Pancreas (tissue), 10 donors: ENCODE measurements at regions not wholly inside any gene's neighbourhood (a gene's known extent, or its start where the extent isn't known, plus 50 kb on each side); places are given as distances from the start of the nearest gene placed in this dataset.

ENCODE experiments used
- ATAC-seq, 4 donors: fragments of 200-7000 bp; cut with Tn5 transposase; one replicate each; pipeline versions ENCODE4 v1.8.0 to v1.9.1; 2020; ENCODE audit warnings: mild to moderate bottlenecking in 4 of 4, moderate library complexity in 4 of 4
- DNase-seq, 6 donors: peaks; one replicate each; pipeline ENCODE4 v3.0.0-alpha.2; 2020
- FAIRE-seq: peaks from 2 replicates; lab custom pipeline; 2012; peaks lifted over from hg19 to GRCh38; lab: Jason Lieb, UNC
- H3K27ac ChIP-seq, 4 donors: fragments of 200-600 bp; sonication (generic); 1 replicate in 3 of 4; 2 replicates in 1 of 4; pipeline versions ENCODE4 v1.5.0 to v1.8.0; 2020
- H3K27me3 ChIP-seq, 4 donors: fragments of 200-600 bp; one replicate each; pipeline ENCODE4 v1.8.0; 2021
- H3K36me3 ChIP-seq, 3 donors: fragments of 200-600 bp; sonication (generic) in 1 of 3; one replicate each; pipeline versions ENCODE4 v1.5.0 to v1.8.0; 2020 to 2021
- H3K4me1 ChIP-seq, 3 donors: fragments of 200-600 bp; one replicate each; pipeline ENCODE4 v1.8.0; 2021
- H3K4me3 ChIP-seq, 4 donors: fragments of 200-600 bp; sonication (generic) in 2 of 4; one replicate each; pipeline versions ENCODE4 v1.5.0 to v1.8.0; 2020 to 2021
- H3K9me3 ChIP-seq, 4 donors: fragments of 200-600 bp; one replicate each; pipeline ENCODE4 v1.8.0; 2021
- CTCF ChIP-seq, 4 donors: fragments of 200-600 bp; sonication (generic) in 3 of 4; IDR thresholded peaks; one replicate each; pipeline versions ENCODE4 v1.5.0 to v1.8.0; 2021; ENCODE audit warnings: antibody characterized with exemption in 4 of 4
- WGBS, 2 donors: extraction: QIAGEN DNeasy Blood & Tissue Kit; methylation state at CpG; one replicate each; pipeline ENCODE4 v1.1.7; 2013; 5-methylcytosine and 5-hydroxymethylcytosine counted together
- intact Hi-C, 3 donors: fragments of 100-400 bp; cut with DNase I; formaldehyde crosslinking; loops; one replicate each; pipeline versions ENCODE4 v1.11.1 to v1.14.2; 2022
- donor health status: healthy with polysubstance abuse.
- donor health status: DM: no; HTN: no; CAD: no; lungs with moderate emphysema.
- donor health status: DM: no; HTN: no; CAD: no.
- donor health status: control.
- donor health status: control.
- donor health status: Bipolar disorder and iron deficiency.
- donor health status: DM: yes; HTN: yes; CAD: no.
- donor health status: DM: no; HTN: no; CAD: no.
- donor health status: DM: no; HTN: no; CAD: no.
- donor health status: DM: yes; HTN: yes; CAD: no.

GRCh38 chr18:53689886-53690285 lies 534.6 kb downstream of the MBD2 start:
- no peak for TF ChIP-seq CTCF (IDR thresholded peaks at IDR 0.05)
- WGBS, 2 donors = 77 to 87% methylated on average over 2 of the region's 2 CpGs

GRCh38 chr18:53686965-53687364 lies 537.5 kb downstream of the MBD2 start:
- Histone ChIP-seq H3K36me3 (no peaks in the 10 kb centered on the region), H3K4me3 (no peak overlapping the region), H3K27me3 (peaks cover 0 to 5% (median 0%) of the 10 kb centered on the region in 4 donors), H3K27ac (no peak overlapping the region), H3K9me3 (no peaks in the 10 kb centered on the region), H3K4me1 (no peaks in the 10 kb centered on the region)
- 37 to 50% methylated on average over 4 of the region's 4 CpGs for WGBS, 2 donors
- intact Hi-C loops = no loop called here
- no peak for FAIRE-seq
- TF ChIP-seq CTCF (IDR thresholded peaks at IDR 0.05) = no peak
- no peak for ATAC-seq
- DNase-seq = no peak

More at GRCh38 chr18:53689886-53690285, 534.6 kb downstream of the MBD2 start:
- intact Hi-C loops = no loop called here
- Histone ChIP-seq H3K4me3 (no peak overlapping the region), H3K27ac (no peak overlapping the region), H3K4me1 (no peaks in the 10 kb centered on the region), H3K9me3 (no peaks in the 10 kb centered on the region), H3K27me3 (peaks cover 0 to 5% (median 0%) of the 10 kb centered on the region in 4 donors), H3K36me3 (no peaks in the 10 kb centered on the region)
- no peak for ATAC-seq
- no peak for DNase-seq
- FAIRE-seq = no peak

GRCh38 chr18:53682796-53683195 lies 541.7 kb downstream of the MBD2 start:
- Histone ChIP-seq H3K27me3 (peaks cover 0 to 5% (median 0%) of the 10 kb centered on the region in 4 donors), H3K9me3 (no peaks in the 10 kb centered on the region), H3K4me3 (no peak overlapping the region), H3K27ac (no peak overlapping the region), H3K4me1 (no peaks in the 10 kb centered on the region), H3K36me3 (no peaks in the 10 kb centered on the region)
- TF ChIP-seq CTCF (IDR thresholded peaks at IDR 0.05) = no peak
- FAIRE-seq (no peak), DNase-seq (no peak), ATAC-seq (no peak)
- intact Hi-C loops = no loop called here
- 8 to 13% methylated on average over 2 of the region's 2 CpGs for WGBS, 2 donors

- DNase-seq (no peak), FAIRE-seq (no peak), ATAC-seq (no peak)
- Histone ChIP-seq H3K4me3 (no peak overlapping the region), H3K27ac (no peak overlapping the region), H3K4me1 (no peaks in the 10 kb centered on the region), H3K36me3 (no peaks in the 10 kb centered on the region), H3K27me3 (no peaks in the 10 kb centered on the region), H3K9me3 (no peaks in the 10 kb centered on the region)
- intact Hi-C loops = no loop called here
- no peak for TF ChIP-seq CTCF (IDR thresholded peaks at IDR 0.05)
- WGBS, 2 donors = 48% methylated on average over 1 of the region's 1 CpG
Observed at GRCh38 chr18:53677480-53677879, 547.0 kb downstream of the MBD2 start.

- Histone ChIP-seq H3K9me3 (no peaks in the 10 kb centered on the region), H3K4me3 (no peak overlapping the region), H3K27ac (no peak overlapping the region), H3K27me3 (no peaks in the 10 kb centered on the region), H3K4me1 (no peaks in the 10 kb centered on the region), H3K36me3 (no peaks in the 10 kb centered on the region)
- ATAC-seq = no peak
- FAIRE-seq = no peak
- no peak for DNase-seq
- TF ChIP-seq CTCF (IDR thresholded peaks at IDR 0.05) = no peak
- intact Hi-C loops = no loop called here
- 50 to 62% methylated on average over 4 of the region's 4 CpGs for WGBS, 2 donors
Observed at GRCh38 chr18:53665701-53666100, 558.8 kb downstream of the MBD2 start.
